ENCODE measurements at regions not wholly inside any gene's neighbourhood (a gene's known extent, or its start where the extent isn't known, plus 50 kb on each side); places are given as distances from the start of the nearest gene placed in this dataset.
"Not testable (repeated sequence)": the region's sequence is repeated elsewhere in the genome, so short reads cannot be mapped to it uniquely, and the experiment has no call there.

- in situ Hi-C loops (cut with MboI; ENCODE audit: low pct_unique_long_range_greater_than_20kb, low sequenced_read_pairs), result no loop called here
- no peak for DNase-seq
Measured at GRCh38 chr1:232147215-232147614, 482.7 kb downstream of the SIPA1L2 start.

- no peak for DNase-seq
- in situ Hi-C loops (cut with MboI; ENCODE audit: low pct_unique_long_range_greater_than_20kb, low sequenced_read_pairs), result no loop called here
Measured at GRCh38 chr1:232146514-232146913, 483.4 kb downstream of the SIPA1L2 start.

- in situ Hi-C loops (cut with MboI; ENCODE audit: low pct_unique_long_range_greater_than_20kb, low sequenced_read_pairs), result no loop called here
- no peak for DNase-seq
Measured at GRCh38 chr1:232145768-232146167, 484.2 kb downstream of the SIPA1L2 start.

- no peak for DNase-seq
- in situ Hi-C loops (cut with MboI; ENCODE audit: low pct_unique_long_range_greater_than_20kb, low sequenced_read_pairs), result no loop called here
Measured at GRCh38 chr1:232144696-232145230, 485.2 kb downstream of the SIPA1L2 start.

GRCh38 chr1:232143315-232143886 is 486.5 kb downstream of the SIPA1L2 start:
- no peak for DNase-seq
- in situ Hi-C loops (cut with MboI; ENCODE audit: low pct_unique_long_range_greater_than_20kb, low sequenced_read_pairs), result no loop called here

GRCh38 chr1:232142403-232143314 is 487.3 kb downstream of the SIPA1L2 start:
- in situ Hi-C loops (cut with MboI; ENCODE audit: low pct_unique_long_range_greater_than_20kb, low sequenced_read_pairs), result no loop called here
- DNase-seq, result no peak

- DNase-seq; in situ Hi-C loops (cut with MboI; ENCODE audit: low pct_unique_long_range_greater_than_20kb, low sequenced_read_pairs): not testable (repeated sequence)
Measured at GRCh38 chr1:232141167-232141448, 488.8 kb downstream of the SIPA1L2 start.

GRCh38 chr1:232140419-232141166 is 489.3 kb downstream of the SIPA1L2 start:
- in situ Hi-C loops (cut with MboI; ENCODE audit: low pct_unique_long_range_greater_than_20kb, low sequenced_read_pairs), result no loop called here
- no peak for DNase-seq

GRCh38 chr1:232139444-232139843 is 490.5 kb downstream of the SIPA1L2 start:
- in situ Hi-C loops (cut with MboI; ENCODE audit: low pct_unique_long_range_greater_than_20kb, low sequenced_read_pairs), result no loop called here
- DNase-seq, result no peak

- in situ Hi-C loops (cut with MboI; ENCODE audit: low pct_unique_long_range_greater_than_20kb, low sequenced_read_pairs), result no loop called here
- DNase-seq, result no peak
Measured at GRCh38 chr1:232138044-232138443, 491.9 kb downstream of the SIPA1L2 start.

- in situ Hi-C loops (cut with MboI; ENCODE audit: low pct_unique_long_range_greater_than_20kb, low sequenced_read_pairs), result no loop called here
- DNase-seq, result no peak
Measured at GRCh38 chr1:232137066-232137465, 492.9 kb downstream of the SIPA1L2 start.

- in situ Hi-C loops (cut with MboI; ENCODE audit: low pct_unique_long_range_greater_than_20kb, low sequenced_read_pairs), result no loop called here
- no peak for DNase-seq
Measured at GRCh38 chr1:232136136-232136535, 493.8 kb downstream of the SIPA1L2 start.

GRCh38 chr1:232134365-232134764 is 495.6 kb downstream of the SIPA1L2 start:
- in situ Hi-C loops (cut with MboI; ENCODE audit: low pct_unique_long_range_greater_than_20kb, low sequenced_read_pairs), result no loop called here
- no peak for DNase-seq

- in situ Hi-C loops (cut with MboI; ENCODE audit: low pct_unique_long_range_greater_than_20kb, low sequenced_read_pairs), result no loop called here
- DNase-seq, result no peak
Measured at GRCh38 chr1:232132572-232132971, 497.4 kb downstream of the SIPA1L2 start.

- in situ Hi-C loops (cut with MboI; ENCODE audit: low pct_unique_long_range_greater_than_20kb, low sequenced_read_pairs), result no loop called here
- DNase-seq, result no peak
Measured at GRCh38 chr1:232131715-232132391, 498.1 kb downstream of the SIPA1L2 start.

GRCh38 chr1:232130815-232131480 is 499.0 kb downstream of the SIPA1L2 start:
- no peak for DNase-seq
- in situ Hi-C loops (cut with MboI; ENCODE audit: low pct_unique_long_range_greater_than_20kb, low sequenced_read_pairs), result no loop called here

GRCh38 chr1:232127190-232127589 is 500.6 kb downstream of the DISC1 start:
- in situ Hi-C loops (cut with MboI; ENCODE audit: low pct_unique_long_range_greater_than_20kb, low sequenced_read_pairs), result no loop called here
- no peak for DNase-seq

- in situ Hi-C loops (cut with MboI; ENCODE audit: low pct_unique_long_range_greater_than_20kb, low sequenced_read_pairs), result no loop called here
- no peak for DNase-seq
Measured at GRCh38 chr1:232123775-232124659, 497.4 kb downstream of the DISC1 start.

Measured in KBM-7 (cell line).